Suppressor macrophage treated with lipopolysaccharide for 1 hour (primary cell): ENCODE measurements at regions not wholly inside any gene's neighbourhood (a gene's known extent, or its start where the extent isn't known, plus 50 kb on each side); places are given as distances from the start of the nearest gene placed in this dataset.
"Not testable (repeated sequence)": the region's sequence is repeated elsewhere in the genome, so short reads cannot be mapped to it uniquely, and the experiment has no call there.

Experiments
- DNase-seq, 3 donors: peaks; one replicate each; pipeline ENCODE4 v3.0.0-alpha.2; 2020 to 2022

DNA sequence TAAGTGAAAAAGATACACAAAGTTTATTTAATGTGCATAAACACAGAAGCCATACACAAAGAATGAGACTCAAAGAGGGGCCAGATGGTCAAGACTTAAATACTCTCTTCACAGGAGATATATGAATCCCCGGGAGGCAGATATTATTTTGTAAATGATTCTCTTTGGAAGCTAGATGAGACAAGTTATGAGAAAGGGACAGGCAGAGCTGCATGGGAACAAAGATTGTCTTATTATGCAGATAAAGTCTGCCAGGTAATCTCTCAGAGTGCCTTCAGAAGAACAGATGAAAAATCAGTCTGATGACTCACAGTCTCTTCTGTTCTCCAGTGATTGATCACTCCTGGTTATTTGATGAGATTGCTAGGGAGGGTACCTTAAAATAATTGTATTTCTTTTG, 89.0 kb downstream of the NAF1 start:
- DNase-seq = no peak

GRCh38 chr4:163072222-163072621, 94.5 kb downstream of the NAF1 start:
- DNase-seq = no peak

DNA sequence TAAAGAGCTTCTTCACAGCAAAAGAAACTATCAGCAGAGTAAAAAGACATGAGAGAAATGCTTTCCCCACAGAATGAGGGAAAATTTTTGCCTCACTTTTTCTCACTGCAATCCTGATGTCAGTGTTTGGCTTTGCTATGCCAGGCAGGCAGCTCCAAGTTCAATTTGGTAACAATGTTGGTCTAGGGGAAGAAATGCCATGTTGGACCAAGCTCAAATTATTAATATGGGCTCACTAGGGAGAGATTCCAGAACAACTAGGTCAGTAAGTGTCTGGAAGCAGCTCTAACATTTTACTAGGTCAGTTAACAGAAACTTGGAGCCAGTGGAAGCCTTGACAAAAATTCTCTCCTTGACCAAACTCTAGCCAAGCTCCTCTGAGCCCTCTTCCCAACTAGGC, 95.4 kb downstream of the NAF1 start:
- no peak for DNase-seq

DNA sequence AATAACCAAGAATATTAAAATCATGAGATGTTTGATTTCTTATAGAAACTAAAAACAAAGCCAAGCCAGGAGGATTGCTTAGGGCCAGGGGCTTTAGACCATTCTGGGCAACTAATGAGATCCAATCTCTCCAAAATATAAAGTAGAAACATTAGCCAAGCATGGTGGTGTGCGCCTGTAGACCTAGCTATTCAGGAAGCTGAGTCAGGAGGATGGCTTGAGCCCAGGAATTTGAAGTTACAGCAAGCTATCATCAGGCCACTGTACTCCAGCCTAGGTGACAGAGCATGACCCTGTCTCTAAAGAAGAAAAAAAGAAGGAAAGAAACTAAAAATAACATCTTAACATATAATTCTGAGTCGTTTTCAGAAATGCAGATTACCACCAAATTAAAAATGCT, 96.7 kb downstream of the NAF1 start:
- DNase-seq = no peak

- DNase-seq = no peak
These were observed 102.8 kb downstream of the NAF1 start for GRCh38 chr4:163063891-163064290.

GRCh38 chr4:163048447-163048846, 118.2 kb downstream of the NAF1 start:
- peak; percentile 20 to 31 (median 23) for DNase-seq

DNA sequence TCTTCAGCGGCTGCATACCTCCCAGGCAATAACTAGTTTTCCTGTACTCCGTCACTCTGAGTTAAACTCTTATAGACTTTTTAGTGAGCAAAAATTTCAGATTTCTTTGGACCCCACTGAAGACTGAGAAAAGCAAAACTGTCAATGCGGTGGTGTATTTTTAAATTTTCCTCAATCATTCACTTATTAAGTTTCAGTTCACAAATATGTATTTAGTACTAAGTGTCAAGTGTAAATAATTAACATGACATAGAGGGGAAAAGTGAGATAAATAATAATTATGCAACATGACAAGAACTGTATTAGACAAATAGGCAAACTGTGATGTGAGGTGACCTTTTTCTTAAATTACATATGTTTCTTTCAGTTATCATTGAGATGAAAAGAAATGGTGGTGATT, 124.4 kb downstream of the NAF1 start:
- no peak for DNase-seq

- no peak for DNase-seq
These were observed 149.6 kb downstream of the NAF1 start for GRCh38 chr4:163017135-163017534.

DNA sequence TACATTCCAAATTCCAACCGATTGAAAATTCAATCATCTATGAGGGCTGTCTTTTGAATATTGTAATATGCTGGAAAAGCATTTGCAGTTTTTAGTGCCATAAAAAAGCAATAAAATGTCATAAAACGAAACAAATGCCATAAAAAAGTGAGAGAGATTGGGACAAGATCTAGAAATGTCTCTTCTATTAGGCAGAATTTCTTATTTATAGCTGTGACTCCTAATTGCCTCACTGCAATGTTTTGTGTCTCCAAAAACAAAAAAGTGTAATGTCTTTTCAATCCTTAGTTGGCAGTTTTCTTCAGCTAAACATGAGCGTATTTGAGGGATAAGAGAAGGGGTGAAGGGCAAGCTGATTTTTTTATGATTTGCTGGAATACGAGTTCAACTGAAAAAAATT, 153.9 kb downstream of the NAF1 start:
- no peak for DNase-seq

GRCh38 chr4:163003979-163004378, 162.7 kb downstream of the NAF1 start:
- no peak for DNase-seq

GRCh38 chr4:162988530-162988929, 178.2 kb downstream of the NAF1 start:
- no peak for DNase-seq

DNA sequence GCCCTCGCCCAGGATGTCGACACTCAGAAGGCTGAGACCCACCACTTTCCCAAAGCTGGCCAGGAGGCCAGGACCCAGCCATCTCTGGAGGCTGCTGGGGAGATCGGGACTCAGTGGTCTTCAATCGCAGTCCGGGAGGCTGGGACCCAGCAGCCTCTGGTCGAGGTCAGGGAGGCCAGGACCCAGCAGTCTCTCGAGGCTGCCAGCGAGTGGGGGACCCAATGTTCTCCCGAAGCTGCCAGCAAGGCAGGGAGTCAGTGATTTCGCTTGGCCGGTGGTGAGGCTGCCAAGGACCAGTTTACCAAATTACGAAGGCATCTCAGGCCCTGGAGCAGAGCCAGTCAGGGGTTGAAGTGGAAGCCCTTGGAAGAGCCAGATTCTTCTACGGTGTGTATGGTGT, 181.6 kb downstream of the NAF1 start:
- DNase-seq = no peak

DNA sequence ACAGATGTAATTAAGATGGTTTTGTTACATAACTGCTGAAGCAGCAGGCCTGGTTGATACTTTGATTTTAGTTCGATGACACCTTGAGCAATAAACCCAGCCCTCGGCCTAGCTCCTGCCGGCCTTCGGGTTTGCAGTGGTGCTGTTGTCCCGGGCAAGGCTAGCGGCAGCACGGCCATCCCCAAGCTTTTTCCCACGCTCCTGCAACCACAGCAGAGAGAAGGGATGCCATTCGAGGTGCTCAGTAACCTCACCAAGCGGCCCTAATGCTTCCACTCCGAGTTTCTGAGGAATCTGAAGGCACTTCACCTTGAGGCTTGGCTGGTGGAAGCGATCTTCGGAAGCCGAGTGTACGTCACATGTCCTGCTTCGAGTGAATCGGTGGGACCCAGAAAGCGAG, 182.1 kb downstream of the NAF1 start:
- DNase-seq = no peak

- DNase-seq = no peak
These were observed 184.9 kb downstream of the NAF1 start for GRCh38 chr4:162981823-162982222.

DNA sequence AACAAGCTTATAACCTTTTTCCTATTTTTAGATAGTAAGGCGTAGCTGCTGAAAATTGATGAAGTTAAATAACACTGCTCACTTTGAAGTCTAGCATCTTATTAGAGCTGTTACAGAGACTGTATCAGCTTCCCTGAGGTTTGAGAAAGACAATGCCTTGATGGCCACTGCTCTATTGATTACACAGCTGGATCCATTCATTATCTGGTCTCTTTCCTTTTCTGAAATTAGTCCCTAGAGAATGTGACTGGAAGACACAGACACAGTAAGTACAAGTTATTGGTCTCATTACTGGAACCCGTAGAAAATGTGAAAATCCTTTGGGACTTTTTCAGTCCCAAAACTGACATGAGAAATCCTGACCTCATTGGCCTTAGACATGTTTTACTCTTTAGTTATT, 188.3 kb downstream of the NAF1 start:
- no peak for DNase-seq

- no peak for DNase-seq
These were observed 188.9 kb downstream of the NAF1 start for GRCh38 chr4:162977788-162978187.

DNA sequence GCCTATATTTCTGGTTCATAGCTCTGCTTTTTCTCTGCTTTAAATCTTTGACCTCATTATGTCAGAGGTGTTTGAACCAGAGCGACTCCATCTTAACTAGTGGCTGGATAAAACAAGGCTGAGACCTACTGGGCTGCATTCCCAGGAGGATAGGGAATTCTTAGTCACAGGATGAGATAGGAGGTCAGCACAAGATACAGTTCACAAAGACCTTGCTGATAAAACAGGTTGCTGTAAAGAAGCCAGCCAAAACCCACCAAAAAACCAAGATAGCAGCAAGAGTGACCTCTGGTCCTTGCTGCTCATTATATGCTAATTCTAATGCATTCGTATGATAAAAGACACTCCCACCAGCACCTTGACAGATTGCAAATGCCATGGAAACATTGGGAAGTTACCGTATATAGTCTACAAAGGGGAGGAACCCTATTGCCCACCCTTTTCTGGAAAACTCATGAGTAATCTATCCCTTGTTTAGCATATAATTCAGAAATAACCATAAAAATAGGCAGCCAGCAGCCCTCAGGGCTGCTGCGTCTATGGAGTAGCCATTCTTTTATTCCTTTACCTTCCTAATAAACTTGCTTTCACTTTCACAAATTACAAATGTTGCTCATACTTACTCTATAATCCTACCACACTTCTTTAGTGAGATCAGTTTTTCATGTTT, 193.9 kb downstream of the NAF1 start:
- no peak for DNase-seq

- DNase-seq = no peak
These were observed 197.5 kb downstream of the NAF1 start for GRCh38 chr4:162969194-162969593.

GRCh38 chr4:162965978-162966377, 200.7 kb downstream of the NAF1 start:
- DNase-seq = not testable (repeated sequence)

DNA sequence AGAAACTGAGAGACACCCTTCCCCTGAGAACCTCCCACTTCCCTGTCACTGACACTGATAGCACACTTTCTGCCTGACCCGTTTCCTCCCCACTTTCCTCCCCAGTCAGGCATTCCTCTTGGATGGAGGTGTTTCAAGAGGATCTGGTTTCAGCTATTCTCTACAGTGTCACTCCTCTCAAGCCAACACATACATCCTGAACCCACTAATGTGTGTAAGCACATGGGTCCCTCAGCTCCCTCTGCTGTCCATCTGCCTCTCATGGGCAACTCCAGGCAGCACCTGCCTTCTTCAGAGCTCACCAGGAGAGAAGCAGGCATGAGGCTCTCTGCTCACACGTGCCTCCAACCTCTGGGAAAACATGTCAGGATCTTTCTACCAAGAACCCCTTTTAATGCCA, 207.6 kb downstream of the NAF1 start:
- DNase-seq = no peak

GRCh38 chr4:162957521-162958143, 209.1 kb downstream of the NAF1 start:
- no peak for DNase-seq

GRCh38 chr4:162954976-162955375, 211.7 kb downstream of the NAF1 start:
- no peak for DNase-seq

GRCh38 chr4:162952232-162952631, 214.5 kb downstream of the NAF1 start:
- DNase-seq = no peak

GRCh38 chr4:162945713-162946112, 221.0 kb downstream of the NAF1 start:
- no peak for DNase-seq

DNA sequence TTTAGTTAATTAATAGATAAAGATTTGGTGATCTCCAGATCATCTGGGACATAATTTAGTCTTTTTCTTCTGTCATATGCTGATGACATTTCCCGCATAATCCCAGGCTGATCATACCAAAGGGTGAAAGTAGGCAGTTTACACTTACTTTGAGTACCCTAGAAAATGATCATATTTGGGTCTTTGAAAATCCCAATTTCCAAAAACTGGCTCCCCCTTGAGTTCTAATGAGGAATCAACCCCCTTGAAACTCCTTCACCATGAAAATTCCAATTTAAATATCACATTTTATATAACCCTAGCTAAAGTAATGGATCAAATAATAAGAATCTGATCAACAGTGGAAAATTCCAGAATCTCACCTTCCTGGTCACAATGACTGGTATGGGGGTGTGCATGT, 223.4 kb downstream of the NAF1 start:
- DNase-seq = no peak
